ENCODE measurements at regions not wholly inside any gene's neighbourhood (a gene's known extent, or its start where the extent isn't known, plus 50 kb on each side); places are given as distances from the start of the nearest gene placed in this dataset.

GRCh38 chr20:57870597-57871236 lies 160.9 kb upstream of the PMEPA1 start:
- H3K4me3 ChIP-seq (replicated peaks; ENCODE audit: insufficient read depth, low read length): no peak overlapping the region

DNA sequence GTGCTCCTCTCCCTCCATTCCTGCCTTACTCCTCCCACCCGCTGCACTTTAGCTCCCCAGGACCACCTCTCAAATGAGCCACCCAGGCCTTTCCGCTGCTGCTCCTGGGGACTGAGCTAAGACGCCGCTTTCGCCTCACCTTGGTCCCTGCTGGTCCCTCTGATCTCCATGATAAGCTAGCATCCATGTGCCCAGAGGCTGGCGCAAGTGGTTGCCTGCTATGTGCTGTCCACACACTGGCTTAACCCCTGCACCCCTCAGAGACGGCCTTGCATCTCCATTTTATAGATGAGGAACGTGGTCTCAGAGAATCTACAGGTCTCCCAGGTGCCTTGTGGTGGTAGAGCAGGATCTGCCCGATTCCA lies 160.1 kb upstream of the PMEPA1 start:
- DNase-seq (ENCODE audit: low read depth in 1 of 2, low spot score in 1 of 2): no peak
- TF ChIP-seq, protein P1, sequence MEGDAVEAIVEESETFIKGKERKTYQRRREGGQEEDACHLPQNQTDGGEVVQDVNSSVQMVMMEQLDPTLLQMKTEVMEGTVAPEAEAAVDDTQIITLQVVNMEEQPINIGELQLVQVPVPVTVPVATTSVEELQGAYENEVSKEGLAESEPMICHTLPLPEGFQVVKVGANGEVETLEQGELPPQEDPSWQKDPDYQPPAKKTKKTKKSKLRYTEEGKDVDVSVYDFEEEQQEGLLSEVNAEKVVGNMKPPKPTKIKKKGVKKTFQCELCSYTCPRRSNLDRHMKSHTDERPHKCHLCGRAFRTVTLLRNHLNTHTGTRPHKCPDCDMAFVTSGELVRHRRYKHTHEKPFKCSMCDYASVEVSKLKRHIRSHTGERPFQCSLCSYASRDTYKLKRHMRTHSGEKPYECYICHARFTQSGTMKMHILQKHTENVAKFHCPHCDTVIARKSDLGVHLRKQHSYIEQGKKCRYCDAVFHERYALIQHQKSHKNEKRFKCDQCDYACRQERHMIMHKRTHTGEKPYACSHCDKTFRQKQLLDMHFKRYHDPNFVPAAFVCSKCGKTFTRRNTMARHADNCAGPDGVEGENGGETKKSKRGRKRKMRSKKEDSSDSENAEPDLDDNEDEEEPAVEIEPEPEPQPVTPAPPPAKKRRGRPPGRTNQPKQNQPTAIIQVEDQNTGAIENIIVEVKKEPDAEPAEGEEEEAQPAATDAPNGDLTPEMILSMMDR (IDR thresholded peaks at IDR 0.05; ENCODE audit: insufficient read depth, low read length): no peak
- Histone ChIP-seq H3K27me3 (ENCODE audit: insufficient read depth, poor library complexity, severe bottlenecking) (no peaks in the 10 kb centered on the region), H3K4me3 (replicated peaks; ENCODE audit: insufficient read depth, low read length) (no peak overlapping the region), H3K27ac (replicated peaks) (no peak overlapping the region)

More at GRCh38 chr20:57870597-57871236, 160.9 kb upstream of the PMEPA1 start:
- TF ChIP-seq GABPA (IDR thresholded peaks at IDR 0.05; ENCODE audit: low read depth) (no peak), POLR2AphosphoS5 (IDR thresholded peaks at IDR 0.05; ENCODE audit: low read depth) (no peak), SPI1 (IDR thresholded peaks at IDR 0.05; ENCODE audit: borderline replicate concordance, low read depth) (no peak)
- TF ChIP-seq, protein P1 (IDR thresholded peaks at IDR 0.05; ENCODE audit: insufficient read depth, low read length): no peak
- TF ChIP-seq, protein P2, sequence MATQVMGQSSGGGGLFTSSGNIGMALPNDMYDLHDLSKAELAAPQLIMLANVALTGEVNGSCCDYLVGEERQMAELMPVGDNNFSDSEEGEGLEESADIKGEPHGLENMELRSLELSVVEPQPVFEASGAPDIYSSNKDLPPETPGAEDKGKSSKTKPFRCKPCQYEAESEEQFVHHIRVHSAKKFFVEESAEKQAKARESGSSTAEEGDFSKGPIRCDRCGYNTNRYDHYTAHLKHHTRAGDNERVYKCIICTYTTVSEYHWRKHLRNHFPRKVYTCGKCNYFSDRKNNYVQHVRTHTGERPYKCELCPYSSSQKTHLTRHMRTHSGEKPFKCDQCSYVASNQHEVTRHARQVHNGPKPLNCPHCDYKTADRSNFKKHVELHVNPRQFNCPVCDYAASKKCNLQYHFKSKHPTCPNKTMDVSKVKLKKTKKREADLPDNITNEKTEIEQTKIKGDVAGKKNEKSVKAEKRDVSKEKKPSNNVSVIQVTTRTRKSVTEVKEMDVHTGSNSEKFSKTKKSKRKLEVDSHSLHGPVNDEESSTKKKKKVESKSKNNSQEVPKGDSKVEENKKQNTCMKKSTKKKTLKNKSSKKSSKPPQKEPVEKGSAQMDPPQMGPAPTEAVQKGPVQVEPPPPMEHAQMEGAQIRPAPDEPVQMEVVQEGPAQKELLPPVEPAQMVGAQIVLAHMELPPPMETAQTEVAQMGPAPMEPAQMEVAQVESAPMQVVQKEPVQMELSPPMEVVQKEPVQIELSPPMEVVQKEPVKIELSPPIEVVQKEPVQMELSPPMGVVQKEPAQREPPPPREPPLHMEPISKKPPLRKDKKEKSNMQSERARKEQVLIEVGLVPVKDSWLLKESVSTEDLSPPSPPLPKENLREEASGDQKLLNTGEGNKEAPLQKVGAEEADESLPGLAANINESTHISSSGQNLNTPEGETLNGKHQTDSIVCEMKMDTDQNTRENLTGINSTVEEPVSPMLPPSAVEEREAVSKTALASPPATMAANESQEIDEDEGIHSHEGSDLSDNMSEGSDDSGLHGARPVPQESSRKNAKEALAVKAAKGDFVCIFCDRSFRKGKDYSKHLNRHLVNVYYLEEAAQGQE (IDR thresholded peaks at IDR 0.05; ENCODE audit: insufficient replicate concordance, low read depth): no peak
- no peak overlapping the region for H3K27ac ChIP-seq (replicated peaks)
- no peak for DNase-seq (ENCODE audit: low read depth in 1 of 2, low spot score in 1 of 2)
- H3K27me3 ChIP-seq (ENCODE audit: insufficient read depth, poor library complexity, severe bottlenecking): no peaks in the 10 kb centered on the region

- H3K27me3 ChIP-seq (ENCODE audit: insufficient read depth, poor library complexity, severe bottlenecking): no peaks in the 10 kb centered on the region
- H3K4me3 ChIP-seq (replicated peaks; ENCODE audit: insufficient read depth, low read length): no peak overlapping the region
- no peak for TF ChIP-seq SPI1 (IDR thresholded peaks at IDR 0.05; ENCODE audit: borderline replicate concordance, low read depth)
- DNase-seq (ENCODE audit: low read depth in 1 of 2, low spot score in 1 of 2): no peak
- no peak overlapping the region for H3K27ac ChIP-seq (replicated peaks)
Measured at GRCh38 chr20:57869291-57869950, 159.6 kb upstream of the PMEPA1 start.

- H3K27ac ChIP-seq (replicated peaks): no peak overlapping the region
- no peak for DNase-seq (ENCODE audit: low read depth in 1 of 2, low spot score in 1 of 2)
- TF ChIP-seq, protein P2 (IDR thresholded peaks at IDR 0.05; ENCODE audit: insufficient replicate concordance, low read depth): no peak
- TF ChIP-seq, protein P1 (IDR thresholded peaks at IDR 0.05; ENCODE audit: insufficient read depth, low read length): no peak
- TF ChIP-seq SPI1 (IDR thresholded peaks at IDR 0.05; ENCODE audit: borderline replicate concordance, low read depth) (no peak), POLR2AphosphoS5 (IDR thresholded peaks at IDR 0.05; ENCODE audit: low read depth) (no peak), GABPA (IDR thresholded peaks at IDR 0.05; ENCODE audit: low read depth) (no peak)
- H3K4me3 ChIP-seq (replicated peaks; ENCODE audit: insufficient read depth, low read length): no peak overlapping the region
- H3K27me3 ChIP-seq (ENCODE audit: insufficient read depth, poor library complexity, severe bottlenecking): no peaks in the 10 kb centered on the region
Measured at GRCh38 chr20:57868310-57868709, 158.5 kb upstream of the PMEPA1 start.
